ENCODE measurements at regions not wholly inside any gene's neighbourhood (a gene's known extent, or its start where the extent isn't known, plus 50 kb on each side); places are given as distances from the start of the nearest gene placed in this dataset.

DNA sequence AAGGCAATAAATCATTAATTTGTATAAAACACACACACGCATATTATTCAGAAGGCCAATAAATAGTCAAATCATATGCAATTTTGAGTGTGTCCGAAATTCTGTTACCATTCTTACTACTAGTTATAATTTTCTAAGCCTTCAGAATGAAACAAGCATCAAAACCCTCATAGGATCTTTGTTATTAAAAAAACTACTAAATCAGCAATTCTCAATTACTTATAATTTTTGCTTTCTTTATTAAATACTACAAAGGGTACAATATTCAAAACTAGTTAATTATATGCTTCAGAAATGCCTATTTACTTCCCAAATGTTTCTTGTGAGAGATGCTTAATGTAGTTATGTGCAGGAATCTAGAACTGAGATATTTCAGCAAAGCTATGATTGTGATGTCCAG lies 413.1 kb upstream of the KIF2B start:
- no peak overlapping the region for H3K4me3 ChIP-seq (ENCODE audit: low read length)
- no peak overlapping the region for H3K27ac ChIP-seq (ENCODE audit: low read length)
- H3K9me3 ChIP-seq (replicated peaks; ENCODE audit: control insufficient read depth, low read depth, low read length): peaks cover 4% of the 10 kb centered on the region
- no peaks in the 10 kb centered on the region for H3K4me1 ChIP-seq (ENCODE audit: control insufficient read depth, insufficient read depth, low read length)
- WGBS (ENCODE audit: insufficient coverage): no CpG with 5 or more reads among the region's 2 CpGs
- no peaks in the 10 kb centered on the region for H3K36me3 ChIP-seq (ENCODE audit: control insufficient read depth, insufficient read depth, low read length)
- H3K27me3 ChIP-seq (ENCODE audit: control insufficient read depth, insufficient read depth, low read length): no peaks in the 10 kb centered on the region
- DNase-seq: no peak

DNA sequence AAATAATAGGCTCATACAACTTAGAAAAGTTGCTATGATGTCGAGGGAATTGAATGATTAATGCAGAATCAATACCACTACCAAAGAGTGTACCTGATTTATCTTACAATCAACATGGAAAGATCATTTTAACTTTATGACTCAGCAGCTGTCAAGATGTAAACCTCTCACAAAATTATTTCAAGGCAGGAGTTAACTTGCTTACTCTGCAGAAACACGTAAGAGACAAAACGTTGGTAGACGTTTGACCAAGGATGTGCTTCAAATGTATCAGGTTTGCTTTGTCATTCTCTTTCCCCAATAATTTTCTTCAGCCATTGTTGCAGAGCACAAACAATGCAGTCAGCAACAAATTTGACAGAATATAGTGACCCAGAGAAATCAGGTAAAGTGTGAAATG lies 415.8 kb upstream of the KIF2B start:
- Histone ChIP-seq H3K27ac (ENCODE audit: low read length) (no peak overlapping the region), H3K27me3 (ENCODE audit: control insufficient read depth, insufficient read depth, low read length) (no peaks in the 10 kb centered on the region), H3K36me3 (ENCODE audit: control insufficient read depth, insufficient read depth, low read length) (no peaks in the 10 kb centered on the region), H3K4me1 (ENCODE audit: control insufficient read depth, insufficient read depth, low read length) (no peaks in the 10 kb centered on the region), H3K4me3 (ENCODE audit: low read length) (no peak overlapping the region), H3K9me3 (replicated peaks; ENCODE audit: control insufficient read depth, low read depth, low read length) (peaks cover 4% of the 10 kb centered on the region)
- no peak for DNase-seq
- 93% methylated on average over 3 of the region's 4 CpGs for WGBS (ENCODE audit: insufficient coverage)

DNA sequence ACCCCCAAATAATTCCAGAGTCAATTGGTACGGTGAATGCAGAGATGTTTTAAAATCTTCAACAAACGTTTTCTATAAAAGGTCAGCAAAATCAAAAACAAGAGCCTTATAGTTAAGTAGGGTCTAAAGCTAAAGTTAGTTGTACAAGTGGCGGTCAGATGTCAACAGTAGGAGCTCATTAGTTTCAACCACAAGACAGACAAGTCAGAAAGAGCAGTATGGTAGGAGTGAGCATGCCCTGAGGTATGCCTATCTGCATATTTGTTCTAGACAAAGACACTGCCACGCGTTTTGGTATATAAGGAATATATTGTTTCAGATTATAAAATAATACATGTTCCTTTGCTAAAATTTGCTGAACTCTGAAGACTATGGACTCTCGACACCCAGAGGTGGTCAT lies 431.5 kb upstream of the KIF2B start:
- Histone ChIP-seq H3K9me3 (replicated peaks; ENCODE audit: control insufficient read depth, low read depth, low read length) (no peaks in the 10 kb centered on the region), H3K27ac (ENCODE audit: low read length) (no peak overlapping the region), H3K4me1 (ENCODE audit: control insufficient read depth, insufficient read depth, low read length) (no peaks in the 10 kb centered on the region), H3K36me3 (ENCODE audit: control insufficient read depth, insufficient read depth, low read length) (no peaks in the 10 kb centered on the region), H3K4me3 (ENCODE audit: low read length) (no peak overlapping the region), H3K27me3 (ENCODE audit: control insufficient read depth, insufficient read depth, low read length) (no peaks in the 10 kb centered on the region)
- no peak for DNase-seq
- WGBS (ENCODE audit: insufficient coverage): no CpG with 5 or more reads among the region's 6 CpGs

DNA sequence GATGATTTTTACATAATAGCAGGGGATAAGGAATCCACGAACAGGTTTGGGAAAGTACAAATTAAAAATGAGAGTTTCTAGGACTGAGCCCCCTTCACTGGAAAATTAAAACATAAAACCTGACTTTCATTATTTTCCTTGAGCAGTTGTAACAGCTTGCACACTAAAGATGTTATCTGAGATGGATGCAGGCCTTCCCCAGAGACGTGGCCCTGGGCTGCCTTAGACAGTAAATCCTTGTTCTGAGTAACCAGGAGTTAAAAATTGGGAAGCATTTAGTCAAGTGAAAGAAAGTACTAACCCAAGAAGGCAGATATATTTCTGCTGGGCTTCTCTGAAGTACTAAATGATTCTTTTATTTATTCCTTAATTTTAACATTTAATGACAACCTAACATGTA lies 432.2 kb upstream of the KIF2B start:
- no peaks in the 10 kb centered on the region for H3K9me3 ChIP-seq (replicated peaks; ENCODE audit: control insufficient read depth, low read depth, low read length)
- no peaks in the 10 kb centered on the region for H3K36me3 ChIP-seq (ENCODE audit: control insufficient read depth, insufficient read depth, low read length)
- H3K27me3 ChIP-seq (ENCODE audit: control insufficient read depth, insufficient read depth, low read length): no peaks in the 10 kb centered on the region
- no peak for DNase-seq
- WGBS (ENCODE audit: insufficient coverage): 33% methylated on average over 1 of the region's 2 CpGs
- no peaks in the 10 kb centered on the region for H3K4me1 ChIP-seq (ENCODE audit: control insufficient read depth, insufficient read depth, low read length)
- H3K27ac ChIP-seq (ENCODE audit: low read length): no peak overlapping the region
- no peak overlapping the region for H3K4me3 ChIP-seq (ENCODE audit: low read length)

GRCh38 chr17:53387745-53388144 lies 435.0 kb upstream of the KIF2B start:
- no peak overlapping the region for H3K4me3 ChIP-seq (ENCODE audit: low read length)
- H3K9me3 ChIP-seq (replicated peaks; ENCODE audit: control insufficient read depth, low read depth, low read length): no peaks in the 10 kb centered on the region
- WGBS (ENCODE audit: insufficient coverage): no CpG with 5 or more reads among the region's 3 CpGs
- no peaks in the 10 kb centered on the region for H3K4me1 ChIP-seq (ENCODE audit: control insufficient read depth, insufficient read depth, low read length)
- no peak overlapping the region for H3K27ac ChIP-seq (ENCODE audit: low read length)
- H3K27me3 ChIP-seq (ENCODE audit: control insufficient read depth, insufficient read depth, low read length): no peaks in the 10 kb centered on the region
- DNase-seq: no peak
- H3K36me3 ChIP-seq (ENCODE audit: control insufficient read depth, insufficient read depth, low read length): no peaks in the 10 kb centered on the region

- DNase-seq: peak; percentile 65
Observed at GRCh38 chr17:53353919-53354351, 468.8 kb upstream of the KIF2B start.

DNA sequence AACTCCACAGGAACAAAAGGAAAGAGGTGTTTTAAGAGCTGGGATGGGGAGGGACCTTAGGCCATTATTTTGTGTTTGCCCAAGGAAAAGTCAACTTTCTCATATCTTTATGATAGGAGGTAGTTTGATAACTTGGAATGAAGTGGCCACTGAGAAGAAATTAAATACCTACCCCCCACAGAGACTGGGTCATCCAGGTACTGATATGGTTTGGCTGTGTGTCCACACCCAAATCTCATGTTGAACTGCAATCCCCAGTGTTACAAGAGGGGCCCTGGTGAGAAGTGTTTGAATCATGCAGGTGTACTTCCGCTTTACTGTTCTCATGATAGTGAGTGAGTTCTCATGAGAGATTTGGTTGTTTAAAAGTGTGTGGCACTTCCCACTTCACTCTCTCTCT lies 477.9 kb upstream of the KIF2B start:
- H3K9me3 ChIP-seq (replicated peaks; ENCODE audit: control insufficient read depth, low read depth, low read length): peaks cover 5% of the 10 kb centered on the region
- no peak for DNase-seq

More at GRCh38 chr17:53353919-53354351, 468.8 kb upstream of the KIF2B start:
- H3K9me3 ChIP-seq (replicated peaks; ENCODE audit: control insufficient read depth, low read depth, low read length): no peaks in the 10 kb centered on the region
- H3K36me3 ChIP-seq (ENCODE audit: control insufficient read depth, insufficient read depth, low read length): no peaks in the 10 kb centered on the region
- no peak overlapping the region for H3K4me3 ChIP-seq (ENCODE audit: low read length)
- peaks cover 5% of the 10 kb centered on the region for H3K4me1 ChIP-seq (ENCODE audit: control insufficient read depth, insufficient read depth, low read length)
- no peaks in the 10 kb centered on the region for H3K27me3 ChIP-seq (ENCODE audit: control insufficient read depth, insufficient read depth, low read length)
- 59% methylated on average over 3 of the region's 3 CpGs for WGBS (ENCODE audit: insufficient coverage)
- H3K27ac ChIP-seq (ENCODE audit: low read length): no peak overlapping the region

DNA sequence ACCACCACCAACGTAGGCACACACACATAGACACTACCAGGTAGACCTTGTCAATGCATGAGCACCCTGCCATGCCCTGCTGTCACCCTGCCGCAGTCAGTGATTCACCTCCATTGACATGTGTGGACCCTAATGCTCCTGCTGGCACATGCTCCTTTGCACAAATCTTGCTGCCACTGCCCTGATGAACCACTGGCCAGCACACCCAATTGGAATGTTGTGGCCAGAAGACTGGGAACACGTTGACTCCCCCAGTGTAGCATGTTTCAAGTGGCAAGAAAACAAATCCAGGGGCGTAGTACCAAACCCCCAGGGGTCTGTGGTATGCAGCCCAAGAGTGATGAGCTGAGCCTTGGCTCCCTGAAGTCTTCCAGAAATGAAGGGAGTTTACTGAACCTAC lies 486.4 kb upstream of the KIF2B start:
- no peak for DNase-seq
- H3K4me1 ChIP-seq (ENCODE audit: control insufficient read depth, insufficient read depth, low read length): no peaks in the 10 kb centered on the region
- 79% methylated on average over 2 of the region's 4 CpGs for WGBS (ENCODE audit: insufficient coverage)

More for the DNA sequence above, 477.9 kb upstream of the KIF2B start:
- Histone ChIP-seq H3K27ac (ENCODE audit: low read length) (no peak overlapping the region), H3K36me3 (ENCODE audit: control insufficient read depth, insufficient read depth, low read length) (no peaks in the 10 kb centered on the region), H3K27me3 (ENCODE audit: control insufficient read depth, insufficient read depth, low read length) (no peaks in the 10 kb centered on the region), H3K4me1 (ENCODE audit: control insufficient read depth, insufficient read depth, low read length) (no peaks in the 10 kb centered on the region), H3K4me3 (ENCODE audit: low read length) (no peak overlapping the region)
- WGBS (ENCODE audit: insufficient coverage): no CpG with 5 or more reads among the region's 1 CpG

GRCh38 chr17:53335443-53335842 lies 487.3 kb upstream of the KIF2B start:
- DNase-seq: no peak
- no peak overlapping the region for H3K4me3 ChIP-seq (ENCODE audit: low read length)
- H3K9me3 ChIP-seq (replicated peaks; ENCODE audit: control insufficient read depth, low read depth, low read length): peaks cover 5% of the 10 kb centered on the region
- no peaks in the 10 kb centered on the region for H3K27me3 ChIP-seq (ENCODE audit: control insufficient read depth, insufficient read depth, low read length)
- no peak overlapping the region for H3K27ac ChIP-seq (ENCODE audit: low read length)
- H3K4me1 ChIP-seq (ENCODE audit: control insufficient read depth, insufficient read depth, low read length): no peaks in the 10 kb centered on the region
- WGBS (ENCODE audit: insufficient coverage): no CpG with 5 or more reads among the region's 1 CpG
- no peaks in the 10 kb centered on the region for H3K36me3 ChIP-seq (ENCODE audit: control insufficient read depth, insufficient read depth, low read length)

More for the DNA sequence above, 486.4 kb upstream of the KIF2B start:
- no peak overlapping the region for H3K4me3 ChIP-seq (ENCODE audit: low read length)
- H3K9me3 ChIP-seq (replicated peaks; ENCODE audit: control insufficient read depth, low read depth, low read length): peaks cover 5% of the 10 kb centered on the region
- no peaks in the 10 kb centered on the region for H3K36me3 ChIP-seq (ENCODE audit: control insufficient read depth, insufficient read depth, low read length)
- no peaks in the 10 kb centered on the region for H3K27me3 ChIP-seq (ENCODE audit: control insufficient read depth, insufficient read depth, low read length)
- no peak overlapping the region for H3K27ac ChIP-seq (ENCODE audit: low read length)

DNA sequence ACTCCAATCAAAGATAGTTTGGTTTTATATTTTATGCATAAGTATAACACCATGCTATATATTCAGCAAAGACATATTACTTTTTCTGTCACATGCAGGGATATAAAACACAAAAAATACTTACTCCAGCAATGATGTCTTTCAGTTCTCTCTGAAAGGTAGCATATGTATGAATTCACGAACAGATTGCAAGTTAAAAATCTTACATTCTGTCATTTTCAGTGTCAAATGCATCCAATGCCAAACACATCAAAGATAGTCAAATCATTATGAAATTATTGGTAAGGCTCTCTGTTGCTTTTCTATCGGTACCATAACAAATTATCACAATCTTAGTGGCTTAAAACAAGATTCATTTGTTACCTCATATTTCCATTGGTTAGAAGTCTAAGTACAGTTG lies 492.0 kb upstream of the KIF2B start:
- Histone ChIP-seq H3K36me3 (ENCODE audit: control insufficient read depth, insufficient read depth, low read length) (no peaks in the 10 kb centered on the region), H3K27ac (ENCODE audit: low read length) (no peak overlapping the region), H3K4me3 (ENCODE audit: low read length) (no peak overlapping the region), H3K9me3 (replicated peaks; ENCODE audit: control insufficient read depth, low read depth, low read length) (no peaks in the 10 kb centered on the region), H3K27me3 (ENCODE audit: control insufficient read depth, insufficient read depth, low read length) (no peaks in the 10 kb centered on the region), H3K4me1 (ENCODE audit: control insufficient read depth, insufficient read depth, low read length) (no peaks in the 10 kb centered on the region)
- no CpG with 5 or more reads among the region's 2 CpGs for WGBS (ENCODE audit: insufficient coverage)
- DNase-seq: no peak

GRCh38 chr17:53321651-53322050 lies 501.1 kb upstream of the KIF2B start:
- H3K4me3 ChIP-seq (ENCODE audit: low read length): no peak overlapping the region
- H3K36me3 ChIP-seq (ENCODE audit: control insufficient read depth, insufficient read depth, low read length): no peaks in the 10 kb centered on the region
- no peaks in the 10 kb centered on the region for H3K27me3 ChIP-seq (ENCODE audit: control insufficient read depth, insufficient read depth, low read length)
- WGBS (ENCODE audit: insufficient coverage): no CpG with 5 or more reads among the region's 2 CpGs
- H3K27ac ChIP-seq (ENCODE audit: low read length): no peak overlapping the region
- DNase-seq: peak; percentile 1
- no peaks in the 10 kb centered on the region for H3K9me3 ChIP-seq (replicated peaks; ENCODE audit: control insufficient read depth, low read depth, low read length)
- H3K4me1 ChIP-seq (ENCODE audit: control insufficient read depth, insufficient read depth, low read length): no peaks in the 10 kb centered on the region

Data from muscle of leg (tissue), 3 donors.